SK-MEL-5 (cell line): ENCODE measurements at regions not wholly inside any gene's neighbourhood (a gene's known extent, or its start where the extent isn't known, plus 50 kb on each side); places are given as distances from the start of the nearest gene placed in this dataset.

Source experiments
- DNase-seq: peaks from one replicate; pipeline ENCODE4 v3.0.0-alpha.2; 2016; ENCODE audit warnings: low read depth, low spot score
- in situ Hi-C: cut with HindIII; loops from 2 replicates; pipeline ENCODE4 v1.10.0; 2016; ENCODE audit warnings: low sequenced_read_pairs, high pct_unique_total_duplicates, low pct_unique_long_range_greater_than_20kb

DNA sequence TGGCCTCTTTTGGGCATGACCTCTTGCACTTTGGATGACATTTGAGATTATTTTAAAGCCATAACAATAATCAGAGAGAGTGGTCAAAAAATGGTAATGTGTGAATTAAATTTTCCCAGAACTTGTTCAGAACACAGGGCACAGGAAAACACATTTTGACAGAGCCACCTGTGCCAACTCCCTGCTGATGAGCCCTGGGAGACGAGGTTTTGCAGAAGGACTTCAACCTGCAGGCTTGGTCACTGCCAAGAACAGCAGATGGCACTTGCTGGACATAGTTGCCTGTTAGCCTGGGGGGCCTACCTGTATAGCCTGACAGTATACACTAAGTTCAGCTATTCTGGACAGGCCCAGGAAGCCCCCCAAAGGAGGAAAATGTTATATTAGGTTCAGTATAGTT lies 277.8 kb upstream of the EMCN start:
- no peak for DNase-seq
- in situ Hi-C loops = no loop called here

GRCh38 chr4:100790836-100791615 lies 273.2 kb upstream of the EMCN start:
- peak; percentile 30 for DNase-seq
- in situ Hi-C loops = no loop called here

- no peak for DNase-seq
- in situ Hi-C loops = no loop called here
These were observed 272.2 kb upstream of the EMCN start for GRCh38 chr4:100789991-100790390.

DNA sequence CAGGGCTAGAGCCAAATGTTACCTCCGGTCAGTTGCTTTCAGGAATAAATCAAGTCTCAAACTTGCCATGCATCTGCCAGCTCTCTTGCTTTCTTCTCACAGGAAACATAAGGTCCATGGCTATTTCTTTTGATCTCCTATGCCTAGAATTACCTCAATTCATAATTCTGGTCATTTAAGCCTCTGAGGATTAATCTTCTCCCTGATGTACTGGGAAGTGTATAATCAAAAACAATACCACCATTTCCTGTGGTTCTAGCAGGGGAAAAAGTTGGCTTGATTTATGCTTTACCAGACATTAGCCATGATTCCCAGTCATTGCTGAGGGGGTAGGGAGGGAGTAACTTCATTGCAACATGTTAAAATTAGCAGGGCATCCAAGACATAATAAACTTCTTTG lies 268.7 kb upstream of the EMCN start:
- no peak for DNase-seq
- in situ Hi-C loops = no loop called here

DNA sequence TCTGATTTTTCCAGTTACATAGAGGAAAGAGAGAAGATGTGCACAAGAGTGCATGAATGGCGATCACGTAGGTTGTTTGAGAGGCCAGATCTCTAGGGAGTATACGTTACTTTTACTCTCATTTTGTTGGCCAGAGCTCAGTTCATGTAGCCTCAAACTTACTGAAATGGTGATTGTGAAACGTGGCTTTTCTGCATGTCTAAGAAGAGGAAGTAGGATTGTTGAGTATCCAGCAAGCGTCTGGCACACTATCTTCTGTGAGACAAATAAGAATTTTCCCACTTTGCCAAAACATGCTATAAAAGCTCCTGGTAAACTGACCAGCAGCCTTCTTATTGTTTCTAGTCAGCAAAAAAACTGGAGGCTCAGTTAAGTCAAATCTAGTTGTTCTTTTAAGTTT lies 264.5 kb upstream of the EMCN start:
- DNase-seq = no peak
- in situ Hi-C loops = no loop called here

- in situ Hi-C loops = no loop called here
- DNase-seq = no peak
These were observed 263.6 kb upstream of the EMCN start for GRCh38 chr4:100781435-100781834.

GRCh38 chr4:100780126-100780525 lies 262.3 kb upstream of the EMCN start:
- DNase-seq = no peak
- in situ Hi-C loops = no loop called here

DNA sequence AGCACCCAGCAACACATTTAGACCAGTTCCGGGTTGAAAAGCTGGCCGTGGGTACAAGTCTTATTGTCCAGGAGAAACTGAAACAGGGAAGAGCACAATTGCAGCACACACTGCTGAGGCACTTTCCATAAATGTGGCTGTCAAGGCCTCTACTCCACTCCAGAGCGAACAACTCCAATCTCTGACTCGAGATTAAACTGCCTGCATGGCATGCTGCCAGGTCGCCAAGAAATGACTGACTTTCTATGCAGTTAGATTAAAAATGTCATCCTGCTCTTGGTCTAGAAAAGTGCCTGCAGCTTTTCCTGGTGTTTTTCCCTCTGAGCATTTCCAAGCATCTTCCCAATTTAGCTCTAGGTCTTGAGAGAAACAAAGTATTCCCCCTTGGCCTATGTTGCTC lies 260.6 kb upstream of the EMCN start:
- in situ Hi-C loops = no loop called here
- DNase-seq = no peak

- in situ Hi-C loops = no loop called here
- no peak for DNase-seq
These were observed 244.9 kb upstream of the EMCN start for GRCh38 chr4:100762738-100763137.

- no peak for DNase-seq
- in situ Hi-C loops = no loop called here
These were observed 236.9 kb upstream of the EMCN start for GRCh38 chr4:100754751-100755150.

GRCh38 chr4:100746141-100746739 lies 228.4 kb upstream of the EMCN start:
- in situ Hi-C loops = no loop called here
- DNase-seq = no peak

DNA sequence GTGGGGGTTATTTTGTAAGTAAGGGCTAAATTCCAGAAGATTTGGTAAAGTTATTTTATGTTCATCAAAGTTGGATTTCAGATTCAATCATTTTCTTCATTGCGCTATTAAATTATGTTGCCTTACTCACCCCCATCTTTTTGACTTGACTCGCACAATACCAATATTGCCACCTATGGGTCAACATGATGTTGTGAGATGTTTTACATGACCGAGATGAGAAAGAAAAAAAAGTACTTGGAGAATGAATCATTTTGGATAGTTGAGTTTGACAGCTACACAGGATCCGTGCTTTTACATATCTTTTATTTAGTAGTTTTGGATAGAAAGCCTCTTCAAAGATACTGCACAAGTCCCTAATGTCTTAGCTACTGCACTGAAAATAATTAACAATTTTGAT lies 224.2 kb upstream of the EMCN start:
- DNase-seq = peak; percentile 58
- in situ Hi-C loops = no loop called here

DNA sequence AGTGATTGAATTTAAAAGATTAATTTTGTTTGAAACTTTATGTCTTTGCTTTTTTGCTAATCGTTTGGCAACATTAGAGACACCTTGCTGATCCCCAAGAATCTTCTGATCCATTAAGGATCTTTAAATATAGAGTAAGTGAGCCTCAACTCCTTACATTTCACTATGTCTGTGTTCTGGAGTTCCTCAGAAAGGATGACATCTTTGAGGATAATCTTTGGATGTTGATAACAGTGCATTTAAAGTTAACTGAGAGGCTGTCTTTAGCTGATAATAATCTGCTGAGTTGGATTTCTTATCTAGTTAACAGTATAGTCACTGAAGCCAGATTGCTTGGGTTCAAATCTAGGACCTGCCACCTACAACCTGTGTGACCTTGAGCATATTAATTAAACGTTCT lies 221.6 kb upstream of the EMCN start:
- DNase-seq = no peak
- in situ Hi-C loops = no loop called here

DNA sequence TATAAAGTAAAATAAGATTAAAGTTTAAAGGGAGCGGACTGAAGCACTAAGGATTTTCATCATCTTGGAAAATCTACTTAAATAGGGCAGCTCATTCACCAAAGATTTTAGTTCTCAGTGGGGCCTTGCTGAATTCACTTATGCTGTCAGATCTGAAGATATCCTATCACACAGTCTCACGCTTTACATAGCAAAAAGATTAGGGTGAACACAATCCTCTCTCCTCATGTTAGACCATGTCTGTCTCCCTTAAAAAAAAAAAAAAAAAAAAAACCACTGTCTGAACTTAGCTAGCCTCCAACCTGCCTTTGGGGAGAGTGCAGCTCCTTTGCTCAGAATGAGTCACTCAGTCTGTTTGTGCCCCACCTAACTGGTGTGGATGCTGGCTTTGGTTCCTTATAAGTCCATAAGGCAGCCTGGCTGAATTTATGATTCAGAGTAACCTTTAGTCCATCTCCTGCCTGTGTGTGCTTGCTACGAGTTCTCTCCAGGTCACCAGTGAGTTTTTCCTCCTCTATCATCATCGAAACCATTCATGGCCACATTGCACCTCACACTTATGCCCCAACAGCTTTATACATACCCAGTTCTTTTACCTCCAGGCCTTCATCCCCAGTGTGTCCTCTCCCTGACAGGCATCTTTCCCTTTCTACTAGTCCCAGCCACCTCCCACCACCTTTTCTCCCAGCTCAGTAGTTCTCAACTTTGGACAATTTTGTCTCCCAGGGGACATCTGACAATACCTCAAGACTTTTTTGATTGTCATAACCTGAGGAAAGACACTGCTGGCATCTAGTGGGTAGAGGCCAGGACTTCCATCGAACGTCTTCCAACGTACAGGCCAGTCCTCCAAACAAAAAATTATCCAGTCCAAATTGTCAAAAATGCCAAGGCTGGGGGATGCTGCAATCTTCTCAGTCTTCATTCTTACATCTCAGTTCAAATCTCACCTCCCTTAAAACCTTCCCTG lies 220.7 kb upstream of the EMCN start:
- no peak for DNase-seq
- in situ Hi-C loops = no loop called here

- in situ Hi-C loops = no loop called here
- no peak for DNase-seq
These were observed 219.0 kb upstream of the EMCN start for GRCh38 chr4:100736641-100737451.

DNA sequence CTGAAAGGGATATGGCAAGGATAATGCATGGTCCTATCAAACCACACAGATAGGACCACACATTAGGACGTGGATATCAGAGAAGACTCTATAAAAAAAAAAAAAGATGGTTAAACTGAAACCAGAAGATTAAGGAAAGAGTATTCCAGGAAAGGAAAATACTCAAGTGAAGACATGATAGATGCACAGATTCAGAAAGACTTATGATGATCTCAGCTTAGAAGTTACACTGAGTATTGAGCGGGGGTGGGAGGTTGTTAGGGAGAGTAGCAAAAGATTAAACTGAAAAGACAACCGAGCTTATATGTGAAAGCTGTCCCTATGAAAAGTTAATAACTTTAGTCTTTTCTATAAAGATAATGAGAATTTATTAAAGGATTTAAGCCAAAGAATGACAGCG lies 211.0 kb upstream of the EMCN start:
- no peak for DNase-seq
- in situ Hi-C loops = no loop called here

GRCh38 chr4:100722866-100723459 lies 205.1 kb upstream of the EMCN start:
- in situ Hi-C loops = no loop called here
- DNase-seq = no peak
